Left lobe of liver (tissue), 2 donors: ENCODE measurements at regions not wholly inside any gene's neighbourhood (a gene's known extent, or its start where the extent isn't known, plus 50 kb on each side); places are given as distances from the start of the nearest gene placed in this dataset.

Experiments
- ATAC-seq: fragments of 200-7000 bp; cut with Tn5 transposase; one replicate; pipeline ENCODE4 v1.9.1; 2020; ENCODE audit warnings: mild to moderate bottlenecking, moderate library complexity
- DNase-seq: peaks from one replicate; pipeline ENCODE4 v3.0.0-alpha.2; 2020; ENCODE audit warnings: low spot score
- donor health status: DM: no; HTN: no; CAD: no; lungs with moderate emphysema.
- donor health status: DM: no; HTN: yes; CAD: no.

DNA sequence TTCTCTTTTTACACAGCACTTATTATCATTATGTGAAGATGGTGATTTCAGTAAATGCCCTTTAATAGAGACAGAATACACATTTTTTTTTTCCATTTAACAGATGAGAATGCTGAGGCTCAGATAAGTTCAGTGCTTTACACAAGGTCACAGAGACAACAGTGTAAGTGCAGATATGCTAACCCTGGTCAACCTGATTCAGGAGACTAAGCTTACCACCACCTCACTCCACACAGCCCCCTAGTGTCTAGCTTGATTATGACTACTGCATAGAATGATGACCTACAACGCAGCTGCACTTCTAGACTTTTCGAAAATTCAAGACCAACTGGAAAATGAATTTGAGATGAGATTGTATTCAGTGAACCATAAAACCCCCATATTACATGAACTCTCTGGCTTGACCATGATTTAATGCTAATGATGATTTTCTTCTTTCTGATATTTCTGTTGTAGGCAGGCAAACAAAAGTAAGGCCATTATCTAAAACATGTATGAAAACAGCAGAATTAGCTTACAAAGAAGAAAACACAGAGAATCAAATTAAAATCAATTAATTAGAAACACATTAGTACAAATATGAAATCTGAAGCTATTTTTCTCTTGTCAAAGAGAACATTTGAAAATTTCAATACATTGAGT lies 212.1 kb upstream of the PHACTR1 start:
- peak; percentile 100 for ATAC-seq

GRCh38 chr6:12505486-12505885 lies 211.1 kb upstream of the PHACTR1 start:
- ATAC-seq (no peak), DNase-seq (no peak)

More for the DNA sequence above, 212.1 kb upstream of the PHACTR1 start:
- DNase-seq: no peak

DNA sequence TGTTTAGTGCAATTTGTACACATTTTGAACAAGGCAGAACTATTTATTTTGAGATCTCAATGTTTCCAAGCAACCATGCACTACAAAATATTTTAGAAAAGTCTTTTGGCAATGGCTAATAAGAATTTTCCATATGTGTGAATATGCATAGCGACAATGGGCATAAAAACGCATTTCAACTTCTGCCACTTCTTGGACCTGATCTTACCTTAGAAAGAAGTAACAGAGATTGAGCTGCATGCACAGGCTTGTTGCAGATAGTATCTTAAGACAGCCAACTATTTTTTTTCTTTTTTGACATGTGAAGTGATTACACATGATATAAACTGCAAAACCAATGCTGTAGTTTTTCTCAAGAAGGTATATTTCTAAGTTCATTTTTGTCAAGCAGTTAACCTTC lies 210.4 kb upstream of the PHACTR1 start:
- ATAC-seq (no peak), DNase-seq (no peak)

- no peak for ATAC-seq
- no peak for DNase-seq
These were observed 208.9 kb upstream of the PHACTR1 start for GRCh38 chr6:12507636-12508035.

- ATAC-seq (no peak), DNase-seq (no peak)
These were observed 208.0 kb upstream of the PHACTR1 start for GRCh38 chr6:12508553-12508952.

DNA sequence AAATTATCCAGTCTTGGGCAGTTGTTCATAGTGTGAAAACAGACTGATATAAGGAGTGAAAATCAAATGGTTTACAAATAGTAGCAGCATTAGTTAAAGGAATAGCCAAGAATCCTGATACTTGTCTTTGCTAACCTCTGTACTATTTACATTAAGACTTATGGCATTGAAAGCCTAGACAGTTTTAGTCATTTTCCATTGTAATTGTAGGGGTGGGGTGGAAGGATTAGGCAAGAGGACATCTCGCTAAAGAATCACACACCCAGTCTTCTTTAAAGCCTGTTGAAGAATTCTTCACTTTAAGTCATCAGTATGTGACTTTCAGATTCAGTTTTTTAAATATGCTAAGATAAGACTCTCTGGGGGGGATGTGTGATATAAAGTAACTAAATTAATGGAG lies 207.5 kb upstream of the PHACTR1 start:
- DNase-seq (no peak), ATAC-seq (no peak)

- ATAC-seq: peak; percentile 92
These were observed 200.5 kb upstream of the PHACTR1 start for GRCh38 chr6:12516070-12516469.

DNA sequence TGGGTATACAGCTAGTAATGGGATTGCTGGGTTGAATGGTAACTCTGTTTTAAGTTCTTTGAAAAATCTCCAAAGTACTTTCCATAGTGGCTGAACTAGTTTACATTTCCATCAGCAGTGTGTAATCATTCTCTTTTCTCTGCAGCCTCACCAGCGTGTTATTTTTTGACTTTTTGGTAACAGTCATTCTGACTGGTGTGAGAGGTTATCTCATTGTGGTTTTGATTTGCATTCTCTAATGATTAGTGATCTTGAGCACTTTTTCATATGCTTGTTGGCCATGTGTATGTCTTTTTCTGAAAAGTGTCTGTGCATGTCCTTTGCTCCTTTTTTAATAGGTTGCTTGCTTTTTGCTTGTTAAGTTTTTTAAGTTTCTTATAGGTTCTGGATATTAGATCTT lies 194.2 kb upstream of the PHACTR1 start:
- no peak for ATAC-seq
- DNase-seq: no peak

More at GRCh38 chr6:12516070-12516469, 200.5 kb upstream of the PHACTR1 start:
- DNase-seq: no peak

DNA sequence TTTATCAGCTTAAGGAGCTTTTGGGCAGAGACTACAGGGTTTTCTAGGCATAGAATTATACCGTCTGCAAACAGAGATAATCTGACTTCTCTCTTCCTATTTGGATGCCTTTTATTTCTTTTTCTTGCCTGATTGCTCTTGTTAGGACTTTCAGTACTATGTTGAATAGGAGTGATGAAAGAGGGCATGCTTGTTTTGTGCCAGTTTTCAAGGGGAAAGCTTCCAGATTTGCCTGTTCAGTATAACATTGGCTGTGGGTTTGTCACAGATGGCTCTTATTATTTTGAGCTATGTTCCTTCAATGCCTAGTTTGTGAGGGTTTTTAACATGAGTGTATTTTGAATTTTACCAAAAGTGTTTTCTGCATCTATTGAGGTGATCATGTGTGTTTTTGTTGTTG lies 192.8 kb upstream of the PHACTR1 start:
- no peak for ATAC-seq
- no peak for DNase-seq

GRCh38 chr6:12525276-12525675 lies 191.3 kb upstream of the PHACTR1 start:
- no peak for ATAC-seq
- no peak for DNase-seq

- ATAC-seq (no peak), DNase-seq (no peak)
These were observed 189.2 kb upstream of the PHACTR1 start for GRCh38 chr6:12527339-12527738.

- DNase-seq: no peak
- ATAC-seq: no peak
These were observed 188.4 kb upstream of the PHACTR1 start for GRCh38 chr6:12528136-12528535.

DNA sequence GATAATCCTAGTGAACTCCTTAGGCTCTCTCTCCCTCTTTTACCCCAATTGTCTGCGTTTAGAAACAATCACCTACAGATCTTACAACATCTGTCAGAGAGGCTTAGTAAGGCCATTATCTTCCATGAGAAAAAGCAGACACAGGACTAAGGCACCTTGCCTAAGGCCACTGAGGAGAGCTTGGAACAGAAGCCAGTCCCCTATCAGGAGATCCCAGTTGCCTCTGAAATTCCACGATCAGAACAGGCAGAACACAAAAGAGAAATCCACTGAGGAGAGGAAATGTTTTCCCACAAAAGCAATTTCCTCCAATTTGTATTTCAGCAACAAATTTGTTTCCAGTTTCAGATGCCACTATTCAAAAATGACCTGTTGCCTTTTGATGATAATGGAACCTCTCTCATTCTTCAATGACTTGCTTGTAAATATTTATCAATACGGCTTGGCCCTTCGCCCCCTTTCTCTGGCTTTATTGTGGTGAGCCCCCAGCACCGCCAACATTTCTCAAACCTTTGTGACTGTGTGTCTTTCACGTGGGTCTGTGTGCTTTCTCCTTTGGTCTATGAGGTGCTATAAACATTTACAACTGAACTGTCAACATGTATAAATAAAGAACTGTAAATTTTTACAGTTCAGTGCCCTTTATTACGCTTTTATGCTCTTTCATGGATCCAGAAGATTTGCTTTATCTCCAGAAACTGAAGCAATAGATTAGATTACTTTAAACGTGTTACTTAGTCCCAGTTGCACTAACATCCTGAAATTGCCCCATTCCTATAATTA lies 187.8 kb upstream of the PHACTR1 start:
- DNase-seq (no peak), ATAC-seq (no peak)

DNA sequence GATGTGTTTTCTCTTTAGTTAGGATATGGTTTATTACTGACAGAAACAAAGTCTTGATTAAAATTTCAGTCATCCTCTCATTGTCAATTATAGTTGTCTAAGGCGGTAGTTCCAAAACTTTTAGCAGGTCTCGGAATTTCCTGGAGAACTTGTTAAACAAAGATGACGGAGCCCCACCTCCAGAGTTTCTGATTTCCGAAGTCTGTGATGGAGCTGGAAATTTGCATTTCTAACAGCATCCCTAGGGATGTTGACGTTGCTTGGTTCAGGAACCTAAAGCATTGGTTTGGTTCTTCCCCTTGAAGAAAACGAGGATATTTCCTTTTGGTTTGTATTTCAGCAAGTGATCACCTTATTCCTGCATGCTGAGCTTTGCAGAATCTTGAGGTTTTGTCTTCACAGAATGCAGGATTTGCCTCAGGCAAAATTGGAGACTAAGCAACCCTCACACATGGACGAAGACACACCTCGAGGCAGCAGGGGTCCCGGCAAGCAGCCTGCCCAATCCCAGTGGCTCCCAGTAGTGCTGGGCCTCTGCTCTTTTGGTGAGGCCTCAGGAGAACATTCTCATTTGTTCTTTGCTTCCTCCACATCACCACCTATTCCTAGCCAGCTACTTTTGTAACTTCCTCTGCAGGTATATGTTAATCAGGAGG lies 187.1 kb upstream of the PHACTR1 start:
- ATAC-seq: no peak
- no peak for DNase-seq

DNA sequence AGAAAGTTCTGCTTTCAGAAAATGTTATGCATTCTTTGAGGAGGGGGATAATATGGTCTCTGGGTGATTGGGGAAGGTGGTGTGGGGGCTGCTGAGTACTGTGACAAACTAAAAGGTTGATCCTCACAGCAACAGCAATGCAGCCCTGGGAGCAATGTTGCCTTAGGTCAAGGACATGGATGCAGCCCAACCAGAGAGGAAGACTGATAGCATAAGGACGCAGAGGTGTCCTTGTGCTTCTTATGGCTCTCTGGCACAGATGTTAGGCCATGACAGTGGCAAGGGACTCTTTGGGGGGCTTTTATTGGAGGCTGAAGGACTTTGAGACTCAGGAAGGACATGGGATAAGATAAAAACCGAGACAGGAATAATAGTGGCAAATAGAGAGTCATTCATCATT lies 186.2 kb upstream of the PHACTR1 start:
- no peak for DNase-seq
- no peak for ATAC-seq

- ATAC-seq: no peak
- no peak for DNase-seq
These were observed 183.0 kb upstream of the PHACTR1 start for GRCh38 chr6:12533586-12533985.

- ATAC-seq: no peak
- no peak for DNase-seq
These were observed 182.3 kb upstream of the PHACTR1 start for GRCh38 chr6:12534069-12534853.

GRCh38 chr6:12535586-12536314 lies 180.8 kb upstream of the PHACTR1 start:
- DNase-seq (no peak), ATAC-seq (no peak)

DNA sequence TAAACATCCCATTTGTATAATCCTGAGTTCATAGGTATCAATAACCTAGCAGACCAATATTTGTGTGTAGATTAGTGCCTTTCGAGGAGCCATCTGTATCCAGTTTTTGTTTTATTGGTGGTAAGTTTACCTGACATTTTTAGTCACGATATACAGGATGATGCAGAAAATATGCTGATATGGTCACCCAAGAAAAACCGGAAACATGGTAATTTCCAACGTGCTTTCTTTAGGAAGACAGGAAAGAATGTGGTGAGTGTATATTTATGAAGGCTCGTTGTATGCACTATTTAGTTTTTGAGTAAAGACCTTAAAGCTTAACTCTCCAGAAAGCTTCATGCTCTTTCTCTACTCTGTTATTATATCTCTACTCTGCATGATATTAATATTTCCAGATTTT lies 180.2 kb upstream of the PHACTR1 start:
- no peak for DNase-seq
- no peak for ATAC-seq

GRCh38 chr6:12537389-12537788 lies 179.2 kb upstream of the PHACTR1 start:
- ATAC-seq (no peak), DNase-seq (no peak)
